ENCODE measurements at regions not wholly inside any gene's neighbourhood (a gene's known extent, or its start where the extent isn't known, plus 50 kb on each side); places are given as distances from the start of the nearest gene placed in this dataset.

GRCh38 chr2:120442541-120442922 is 96.6 kb downstream of the INHBB start:
- Histone ChIP-seq H3K27me3 (ENCODE audit: control insufficient read depth in 1 of 2, insufficient read depth in 2 of 2, low read length in 2 of 2) (peaks cover 20 to 85% of the 10 kb centered on the region in 2 experiments), H3K9ac (ENCODE audit: insufficient read depth, low read depth, low read length) (no peak overlapping the region), H3K9me3 (ENCODE audit: low read length) (no peaks in the 10 kb centered on the region), H3K36me3 (replicated peaks in 1 of 2; ENCODE audit: control insufficient read depth in 1 of 2, insufficient read depth in 2 of 2, low read length in 2 of 2) (no peaks in the 10 kb centered on the region), H3K79me2 (ENCODE audit: insufficient read depth, low read length) (no peaks in the 10 kb centered on the region), H3K4me2 (ENCODE audit: low read depth, low read length) (peak overlapping the region; percentile 69), H3K4me1 (ENCODE audit: insufficient read depth, low read length) (peaks cover 43% of the 10 kb centered on the region), H3K4me3 (replicated peaks in 1 of 3; ENCODE audit: insufficient read depth in 1 of 3, low read depth in 2 of 3, low read length in 3 of 3) (no peak overlapping the region; a peak in 1 of 6 replicates), H4K20me1 (ENCODE audit: insufficient read depth, low read length) (no peaks in the 10 kb centered on the region), H2AFZ (ENCODE audit: low read length) (no peak overlapping the region), H3K27ac (ENCODE audit: extremely low read length, insufficient read depth, low read length) (no peak overlapping the region)
- FAIRE-seq (no peak), DNase-seq (ENCODE audit: low spot score) (no peak), ATAC-seq (no peak)
- no peak for TF ChIP-seq DNMT3B (CRISPR knock-in tag; conservative IDR thresholded peaks at IDR 0.05)
- TF ChIP-seq NFKBIZ (CRISPR knock-in tag; IDR thresholded peaks at IDR 0.05) = no peak
- TF ChIP-seq ZNF550 (CRISPR knock-in tag; IDR thresholded peaks at IDR 0.05; ENCODE audit: borderline replicate concordance) = no peak
- TF ChIP-seq, protein P1, sequence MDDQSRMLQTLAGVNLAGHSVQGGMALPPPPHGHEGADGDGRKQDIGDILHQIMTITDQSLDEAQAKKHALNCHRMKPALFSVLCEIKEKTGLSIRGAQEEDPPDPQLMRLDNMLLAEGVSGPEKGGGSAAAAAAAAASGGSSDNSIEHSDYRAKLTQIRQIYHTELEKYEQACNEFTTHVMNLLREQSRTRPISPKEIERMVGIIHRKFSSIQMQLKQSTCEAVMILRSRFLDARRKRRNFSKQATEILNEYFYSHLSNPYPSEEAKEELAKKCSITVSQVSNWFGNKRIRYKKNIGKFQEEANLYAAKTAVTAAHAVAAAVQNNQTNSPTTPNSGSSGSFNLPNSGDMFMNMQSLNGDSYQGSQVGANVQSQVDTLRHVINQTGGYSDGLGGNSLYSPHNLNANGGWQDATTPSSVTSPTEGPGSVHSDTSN (CRISPR knock-in tag; IDR thresholded peaks at IDR 0.05; ENCODE audit: borderline replicate concordance) = no peak
- intact Hi-C loops (cut with micrococcal nuclease; ENCODE audit: unreplicated experiment) = loop anchor here (1.0 kb wide), 2 partner anchors 24 to 112 kb away; no protein-coding TSS in a partner anchor
- ChIA-PET CTCF (ENCODE audit: low intra/inter-chr PET ratio, low total read pairs) (no interaction called here), POLR2A (interaction anchor here (2.8 kb wide), 1 partner anchor 23 kb away, joined by 22 read pairs; no protein-coding TSS in a partner anchor)
- BruUV-seq (replicated peaks) = no TSS peak
- in situ Hi-C loops (cut with HindIII; ENCODE audit: extremely low pct_ligation_motif_present, low pct_unique_long_range_greater_than_20kb) = no loop called here
- WGBS (ENCODE audit: low lambda C conversion rate) = 88% methylated on average over 16 of the region's 16 CpGs

DNA sequence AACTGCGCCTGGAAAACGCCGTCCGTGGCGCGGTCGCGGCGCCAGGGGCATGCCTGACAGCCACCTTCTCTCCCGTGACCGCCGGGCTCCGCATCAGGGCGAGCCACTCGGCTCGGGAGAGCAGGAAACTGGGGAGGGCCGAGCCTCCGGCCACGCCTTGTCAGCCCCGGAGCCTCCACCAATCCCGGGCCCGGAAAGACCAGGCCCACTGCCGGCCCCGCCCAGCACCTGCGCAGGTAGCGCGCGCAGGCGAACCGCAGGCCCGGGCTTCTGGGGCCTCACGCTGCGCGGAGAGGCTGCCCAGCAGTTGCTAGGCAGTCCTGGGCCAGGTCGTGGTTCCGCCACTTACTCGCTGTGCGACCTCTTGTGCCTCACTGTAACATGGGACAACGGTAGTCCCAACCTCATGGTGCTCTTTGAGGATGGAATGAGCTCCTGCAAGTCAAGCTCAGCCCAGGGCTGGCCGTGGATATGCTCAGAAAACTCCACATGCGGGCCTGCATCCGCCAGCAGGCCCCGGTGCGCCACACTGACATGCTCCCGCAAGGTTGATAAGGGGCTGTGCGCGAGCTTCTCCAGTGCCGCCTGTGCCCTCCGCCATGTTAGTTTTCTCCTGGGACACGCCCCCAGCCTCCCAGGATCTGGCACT is 97.1 kb downstream of the INHBB start:
- intact Hi-C loops (cut with micrococcal nuclease; ENCODE audit: unreplicated experiment) (loop anchor here (1.0 kb wide), 2 partner anchors 23 to 111 kb away; no protein-coding TSS in a partner anchor), in situ Hi-C loops (cut with HindIII; ENCODE audit: extremely low pct_ligation_motif_present, low pct_unique_long_range_greater_than_20kb) (no loop called here)
- Histone ChIP-seq H3K27me3 (ENCODE audit: control insufficient read depth in 1 of 2, insufficient read depth in 2 of 2, low read length in 2 of 2) (peaks cover 20 to 89% of the 10 kb centered on the region in 2 experiments), H3K4me1 (ENCODE audit: insufficient read depth, low read length) (peaks cover 43% of the 10 kb centered on the region), H3K27ac (ENCODE audit: extremely low read length, insufficient read depth, low read length) (no peak overlapping the region), H3K36me3 (replicated peaks in 1 of 2; ENCODE audit: control insufficient read depth in 1 of 2, insufficient read depth in 2 of 2, low read length in 2 of 2) (no peaks in the 10 kb centered on the region), H4K20me1 (ENCODE audit: insufficient read depth, low read length) (no peaks in the 10 kb centered on the region), H3K79me2 (ENCODE audit: insufficient read depth, low read length) (no peaks in the 10 kb centered on the region), H3K9me3 (ENCODE audit: low read length) (no peaks in the 10 kb centered on the region), H3K4me3 (replicated peaks in 1 of 3; ENCODE audit: insufficient read depth in 1 of 3, low read depth in 2 of 3, low read length in 3 of 3) (no peak overlapping the region), H2AFZ (ENCODE audit: low read length) (no peak overlapping the region), H3K4me2 (ENCODE audit: low read depth, low read length) (no peak overlapping the region), H3K9ac (ENCODE audit: insufficient read depth, low read depth, low read length) (no peak overlapping the region)
- WGBS (ENCODE audit: low lambda C conversion rate) = 86% methylated on average over 29 of the region's 50 CpGs
- FAIRE-seq = no peak
- ChIA-PET CTCF (ENCODE audit: low intra/inter-chr PET ratio, low total read pairs) (no interaction called here), POLR2A (interaction anchor here (2.8 kb wide), 1 partner anchor 23 kb away, joined by 22 read pairs; no protein-coding TSS in a partner anchor)
- ATAC-seq = no peak
- DNase-seq (ENCODE audit: low spot score) = no peak
- BruUV-seq (replicated peaks) = no TSS peak
- no peak for TF ChIP-seq TFE3 (CRISPR knock-in tag; IDR thresholded peaks at IDR 0.05)
- no peak for TF ChIP-seq MED13 (CRISPR knock-in tag; IDR thresholded peaks at IDR 0.05)
- TF ChIP-seq IRF9 (CRISPR knock-in tag; IDR thresholded peaks at IDR 0.05; ENCODE audit: borderline replicate concordance) = no peak
- TF ChIP-seq REXO4 (CRISPR knock-in tag; IDR thresholded peaks at IDR 0.05; ENCODE audit: borderline replicate concordance) = no peak
- TF ChIP-seq TBL1XR1 (IDR thresholded peaks at IDR 0.05; ENCODE audit: borderline replicate concordance, low read length, partially characterized antibody) = no peak
- TF ChIP-seq TOE1 (CRISPR knock-in tag; IDR thresholded peaks at IDR 0.05) = no peak
- no peak for TF ChIP-seq PAX8 (CRISPR knock-in tag; IDR thresholded peaks at IDR 0.05; ENCODE audit: borderline replicate concordance)
- TF ChIP-seq MATR3 (CRISPR knock-in tag; IDR thresholded peaks at IDR 0.05) = no peak
